GM10266 (cell line): ENCODE measurements at regions not wholly inside any gene's neighbourhood (a gene's known extent, or its start where the extent isn't known, plus 50 kb on each side); places are given as distances from the start of the nearest gene placed in this dataset.

Experiments
- DNase-seq: peaks from one replicate; pipeline ENCODE4 v3.0.0; 2012; ENCODE audit errors: extremely low spot score
- CTCF ChIP-seq: IDR thresholded peaks from 2 replicates; pipeline ENCODE4 v1.5.1; 2012; ENCODE audit warnings: mild to moderate bottlenecking, low read depth; ENCODE audit not compliant: control insufficient read depth, insufficient read depth; ENCODE audit errors: missing control alignments

- TF ChIP-seq CTCF: no peak
- DNase-seq: no peak
Measured at GRCh38 chr18:78673516-78674321, 305.9 kb upstream of the SALL3 start.

- DNase-seq: no peak
- TF ChIP-seq CTCF: no peak
Measured at GRCh38 chr18:78675231-78675630, 304.4 kb upstream of the SALL3 start.

GRCh38 chr18:78676622-78677482, 302.8 kb upstream of the SALL3 start:
- DNase-seq: no peak
- TF ChIP-seq CTCF: no peak

DNA sequence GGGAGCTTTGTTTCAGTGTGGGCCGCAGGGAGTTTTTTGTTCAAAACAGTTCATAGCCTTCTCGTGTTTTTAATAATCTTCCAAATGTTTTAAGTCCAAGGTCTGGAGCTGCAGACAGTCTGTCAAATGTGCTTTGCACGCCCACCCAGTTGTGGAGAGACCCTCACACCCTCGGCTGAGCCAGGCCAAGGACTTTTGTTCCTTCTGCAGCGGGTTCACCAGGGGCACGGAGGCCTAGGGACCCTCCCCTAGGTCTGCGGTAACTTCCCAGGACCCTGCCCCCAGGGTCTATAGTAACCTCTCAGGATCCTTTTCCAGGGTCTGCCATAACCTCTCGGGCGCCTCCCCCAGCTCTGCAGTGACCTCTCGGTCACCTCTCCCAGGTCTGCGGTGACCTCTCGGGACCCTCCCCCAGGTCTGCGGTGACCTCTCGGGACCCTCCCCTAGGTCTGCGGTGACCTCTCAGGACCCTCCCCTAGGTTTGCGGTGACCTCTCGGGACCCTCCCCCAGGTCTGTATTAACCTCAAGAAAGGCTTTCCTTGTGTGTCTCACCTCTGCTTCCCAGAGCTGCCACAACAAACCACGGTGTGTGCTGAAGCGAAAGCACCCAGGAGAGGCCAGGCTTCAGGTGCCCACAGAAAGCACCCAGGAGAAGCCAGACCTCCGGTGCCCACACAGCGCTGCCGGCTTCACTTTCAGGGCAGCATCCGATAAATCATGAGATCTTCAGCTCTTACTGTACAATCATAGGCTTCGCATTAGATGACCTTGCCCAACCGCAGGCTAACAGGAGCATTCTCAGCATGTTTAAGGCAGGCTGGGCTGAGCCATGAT, 301.9 kb upstream of the SALL3 start:
- no peak for TF ChIP-seq CTCF
- no peak for DNase-seq

- TF ChIP-seq CTCF: no peak
- DNase-seq: no peak
Measured at GRCh38 chr18:78678318-78678695, 301.3 kb upstream of the SALL3 start.

- no peak for TF ChIP-seq CTCF
Measured at GRCh38 chr18:78679031-78679430, 300.6 kb upstream of the SALL3 start.

More at GRCh38 chr18:78679031-78679430, 300.6 kb upstream of the SALL3 start:
- DNase-seq: no peak
